Stimulated activated naive CD8-positive, alpha-beta T cell treated with anti-CD3 and anti-CD28 coated beads, Interleukin-15, Interleukin-2, amounts not matched to agents 100 ng/mL and 50 ng/mL, for 24 hours (primary cell): ENCODE measurements at regions not wholly inside any gene's neighbourhood (a gene's known extent, or its start where the extent isn't known, plus 50 kb on each side); places are given as distances from the start of the nearest gene placed in this dataset.

Experiments
- H3K27ac Mint-ChIP-seq: one replicate; pipeline ENCODE4 v1.8.0; 2021; ENCODE audit warnings: mild to moderate bottlenecking, mixed read lengths
- H3K27me3 Mint-ChIP-seq: one replicate; pipeline ENCODE4 v1.8.0; 2021; ENCODE audit warnings: mixed read lengths
- H3K36me3 Mint-ChIP-seq: one replicate; pipeline ENCODE4 v1.8.0; 2021; ENCODE audit warnings: low read depth, mixed read lengths
- H3K4me1 Mint-ChIP-seq: one replicate; pipeline ENCODE4 v1.8.0; 2021; ENCODE audit warnings: low read depth, mixed read lengths
- H3K4me3 Mint-ChIP-seq: one replicate; pipeline ENCODE4 v1.8.0; 2021; ENCODE audit warnings: mild to moderate bottlenecking, mixed read lengths
- H3K9me3 Mint-ChIP-seq: one replicate; pipeline ENCODE4 v1.8.0; 2021; ENCODE audit warnings: mixed read lengths

DNA sequence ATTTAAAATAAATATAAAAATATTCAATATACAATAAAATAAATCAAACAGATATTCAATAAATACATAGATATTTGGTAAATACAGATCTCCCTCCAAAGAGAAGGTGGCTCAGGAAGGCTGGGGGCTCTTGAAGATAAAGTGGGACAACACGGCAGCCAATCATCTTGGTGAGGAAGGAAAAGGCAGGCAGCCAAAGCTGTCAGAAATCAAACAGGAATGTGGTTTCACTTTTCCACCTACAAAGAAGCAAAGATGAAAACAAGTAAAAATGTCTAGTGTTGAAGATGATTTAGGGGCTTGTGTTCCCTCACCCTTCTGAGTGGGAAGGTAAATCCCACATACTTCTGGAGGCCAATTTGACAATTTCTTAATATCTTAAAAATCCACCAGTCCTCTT is 85.7 kb downstream of the B3GNT2 start:
- no peak overlapping the region for H3K4me3 Mint-ChIP-seq
- H3K27ac Mint-ChIP-seq: no peak overlapping the region
- H3K27me3 Mint-ChIP-seq: no peaks in the 10 kb centered on the region
- peaks cover 13% of the 10 kb centered on the region for H3K36me3 Mint-ChIP-seq
- peaks cover 20% of the 10 kb centered on the region for H3K9me3 Mint-ChIP-seq
- H3K4me1 Mint-ChIP-seq: no peaks in the 10 kb centered on the region

DNA sequence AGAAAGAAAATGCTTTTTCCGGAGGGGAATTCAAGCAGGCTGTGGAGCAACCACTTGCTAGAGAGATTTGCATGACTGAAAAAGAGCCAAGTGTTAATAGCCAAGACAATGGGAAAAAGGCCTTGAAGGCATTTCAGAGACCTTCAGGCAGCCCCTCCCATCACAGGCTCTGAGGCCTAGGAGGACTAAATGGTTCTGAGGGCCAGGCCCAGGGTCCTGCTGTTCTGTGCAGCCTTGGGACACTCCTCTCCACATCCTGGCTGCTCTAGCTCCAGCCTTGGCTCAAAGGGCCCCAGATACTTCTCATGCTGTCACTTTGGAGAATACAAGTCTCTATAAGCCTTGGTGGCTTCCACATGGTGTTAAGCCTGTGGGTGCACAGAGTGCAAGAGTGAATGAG is 81.8 kb downstream of the B3GNT2 start:
- no peaks in the 10 kb centered on the region for H3K4me1 Mint-ChIP-seq
- no peak overlapping the region for H3K27ac Mint-ChIP-seq
- H3K27me3 Mint-ChIP-seq: no peaks in the 10 kb centered on the region
- peaks cover 19% of the 10 kb centered on the region for H3K9me3 Mint-ChIP-seq
- no peak overlapping the region for H3K4me3 Mint-ChIP-seq
- H3K36me3 Mint-ChIP-seq: peaks cover 5% of the 10 kb centered on the region
